ENCODE measurements at regions not wholly inside any gene's neighbourhood (a gene's known extent, or its start where the extent isn't known, plus 50 kb on each side); places are given as distances from the start of the nearest gene placed in this dataset.
"Not testable (repeated sequence)": the region's sequence is repeated elsewhere in the genome, so short reads cannot be mapped to it uniquely, and the experiment has no call there.

- DNase-seq: not testable (repeated sequence)
Measured at GRCh38 chr4:3631544-3632266, 99.5 kb upstream of the LRPAP1 start.

- no peak for DNase-seq
Measured at GRCh38 chr4:3630598-3631543, 98.6 kb upstream of the LRPAP1 start.

- DNase-seq: no peak
Measured at GRCh38 chr4:3630136-3630597, 97.9 kb upstream of the LRPAP1 start.

- DNase-seq: no peak
Measured at GRCh38 chr4:3629665-3630064, 97.4 kb upstream of the LRPAP1 start.

GRCh38 chr4:3629176-3629575 lies 97.0 kb upstream of the LRPAP1 start:
- not testable (repeated sequence) for DNase-seq

GRCh38 chr4:3628868-3629175 lies 96.6 kb upstream of the LRPAP1 start:
- DNase-seq: no peak

GRCh38 chr4:3627967-3628867 lies 96.0 kb upstream of the LRPAP1 start:
- DNase-seq: not testable (repeated sequence)

GRCh38 chr4:3627456-3627855 lies 95.2 kb upstream of the LRPAP1 start:
- DNase-seq: not testable (repeated sequence)

- DNase-seq: not testable (repeated sequence)
Measured at GRCh38 chr4:3626131-3626884, 94.1 kb upstream of the LRPAP1 start.

- not testable (repeated sequence) for DNase-seq
Measured at GRCh38 chr4:3625286-3625875, 93.2 kb upstream of the LRPAP1 start.

- not testable (repeated sequence) for DNase-seq
Measured at GRCh38 chr4:3623809-3624329, 91.6 kb upstream of the LRPAP1 start.

GRCh38 chr4:3623106-3623505 lies 90.9 kb upstream of the LRPAP1 start:
- no peak for DNase-seq

- peak; percentile 30 for DNase-seq
Measured at GRCh38 chr4:3620365-3620764, 88.1 kb upstream of the LRPAP1 start.

GRCh38 chr4:3619698-3620097 lies 87.5 kb upstream of the LRPAP1 start:
- DNase-seq: not testable (repeated sequence)

- DNase-seq: not testable (repeated sequence)
Measured at GRCh38 chr4:3618341-3618740, 86.1 kb upstream of the LRPAP1 start.

- DNase-seq: no peak
Measured at GRCh38 chr4:3615386-3616286, 83.4 kb upstream of the LRPAP1 start.

GRCh38 chr4:3614731-3614980 lies 82.4 kb upstream of the LRPAP1 start:
- no peak for DNase-seq

- DNase-seq: no peak
Measured at GRCh38 chr4:3613967-3614730, 81.9 kb upstream of the LRPAP1 start.

GRCh38 chr4:3612934-3613333 lies 80.7 kb upstream of the LRPAP1 start:
- DNase-seq: no peak

GRCh38 chr4:3612281-3612680 lies 80.1 kb upstream of the LRPAP1 start:
- DNase-seq: no peak

Measured in CD4-positive, alpha-beta T cell treated with Interleukin-17A for 1 hour (primary cell).